HG03139 (cell line): ENCODE measurements at regions not wholly inside any gene's neighbourhood (a gene's known extent, or its start where the extent isn't known, plus 50 kb on each side); places are given as distances from the start of the nearest gene placed in this dataset.

Experiments used
- ATAC-seq: cut with Tn5 transposase; IDR thresholded peaks from one replicate; pipeline ENCODE4 v1.9.1; 2021; ENCODE audit not compliant: unreplicated experiment

DNA sequence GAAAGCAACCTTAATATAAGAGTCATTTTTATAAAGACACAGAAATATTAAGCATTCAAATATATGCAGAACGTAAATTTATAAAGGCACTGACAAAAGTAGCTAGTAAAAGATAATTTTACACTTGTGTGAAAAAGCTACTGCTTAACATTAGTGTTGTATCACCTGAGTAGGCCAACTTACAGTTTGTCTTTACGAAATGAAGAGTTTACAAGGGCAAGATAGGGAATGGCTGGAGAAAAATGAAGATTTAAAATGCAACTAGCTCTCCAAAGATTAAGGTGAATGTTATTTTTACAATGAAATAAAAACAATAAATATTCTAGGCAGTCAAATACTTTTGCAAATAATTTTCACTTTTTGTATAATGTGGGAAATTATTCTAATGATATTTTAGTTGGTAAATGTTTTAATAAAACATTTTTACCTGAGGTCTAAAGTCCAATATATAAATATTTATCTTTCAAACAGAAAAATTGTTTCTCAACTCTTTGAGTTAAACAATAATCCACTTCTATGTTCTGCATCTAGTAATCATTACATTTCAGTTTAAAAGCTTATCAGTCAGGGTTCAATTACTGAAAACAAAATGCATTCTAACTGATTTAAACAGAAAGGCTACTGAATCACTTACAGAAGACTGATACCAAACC, 382.6 kb downstream of the IPMK start:
- no peak for ATAC-seq

DNA sequence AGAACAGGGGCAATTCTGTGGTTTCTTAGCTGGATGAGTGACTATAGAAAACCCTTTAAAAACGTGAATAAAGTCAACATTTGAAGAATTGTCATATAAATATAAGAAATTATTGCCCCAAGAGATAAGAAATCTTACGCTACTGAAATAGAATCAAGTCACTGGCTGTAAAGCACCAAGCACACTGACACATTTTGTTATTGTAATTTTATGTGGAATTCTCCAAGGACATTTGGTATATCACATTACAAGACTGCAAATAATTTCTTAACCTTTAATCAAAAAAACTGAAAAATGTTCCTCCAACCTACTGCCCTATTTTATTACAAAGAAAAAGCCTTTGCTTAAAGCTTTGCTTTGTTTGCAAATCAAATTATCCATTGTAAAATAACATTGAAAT, 383.3 kb downstream of the IPMK start:
- no peak for ATAC-seq

DNA sequence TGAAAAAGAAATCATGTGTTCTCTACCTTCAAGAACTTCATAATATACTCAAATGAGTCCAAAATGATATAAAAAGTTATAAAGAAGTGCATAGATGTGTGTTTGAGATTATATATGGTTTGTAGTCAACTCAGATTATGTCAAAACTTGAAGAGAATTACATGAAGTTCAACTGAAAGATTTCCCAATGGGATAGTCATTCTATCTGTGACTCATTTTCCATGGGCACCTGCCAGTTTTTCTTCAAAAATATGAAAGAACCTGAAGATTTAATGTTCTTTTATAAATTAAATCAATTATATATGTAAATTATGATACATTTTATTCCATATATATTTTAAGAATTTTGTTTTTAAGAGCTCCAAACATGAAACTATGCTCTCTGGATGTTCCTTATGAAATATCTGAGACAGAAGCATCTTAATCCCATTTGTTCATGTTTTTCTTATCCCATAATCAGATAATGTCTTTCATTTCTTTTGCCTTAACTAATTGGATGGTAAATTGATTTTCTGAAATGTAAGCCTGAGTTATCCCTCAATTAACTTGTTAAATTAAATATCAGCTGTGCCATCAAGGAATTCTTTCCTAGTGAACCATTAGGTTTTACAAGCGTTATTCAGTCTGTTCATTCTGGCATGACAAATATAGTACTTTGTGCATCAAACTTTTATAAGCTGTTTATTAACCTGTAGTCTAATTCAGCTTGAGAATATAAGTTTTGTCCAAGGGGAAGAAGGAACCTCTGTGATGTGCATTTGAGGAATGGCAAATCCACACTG, 387.1 kb downstream of the IPMK start:
- no peak for ATAC-seq

DNA sequence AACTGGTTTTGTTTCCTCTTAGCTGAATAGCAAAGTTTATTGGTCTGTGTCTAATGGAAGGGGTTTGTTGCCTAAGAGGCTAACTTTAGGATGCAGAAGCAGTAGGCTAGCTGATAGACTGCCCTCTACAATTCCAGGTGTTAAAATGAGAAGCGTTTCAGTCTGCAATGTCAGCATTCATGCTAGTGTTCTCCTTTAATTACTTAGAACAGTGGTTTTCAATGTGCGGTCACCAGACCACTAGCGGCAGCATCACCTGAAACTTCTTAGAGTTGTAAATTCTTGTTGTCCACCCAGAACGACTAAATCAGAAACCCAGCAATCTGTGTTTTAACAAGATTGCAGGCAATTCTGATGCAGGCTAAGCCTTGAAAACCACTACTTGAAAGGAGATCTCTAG, 392.9 kb downstream of the IPMK start:
- ATAC-seq: no peak

DNA sequence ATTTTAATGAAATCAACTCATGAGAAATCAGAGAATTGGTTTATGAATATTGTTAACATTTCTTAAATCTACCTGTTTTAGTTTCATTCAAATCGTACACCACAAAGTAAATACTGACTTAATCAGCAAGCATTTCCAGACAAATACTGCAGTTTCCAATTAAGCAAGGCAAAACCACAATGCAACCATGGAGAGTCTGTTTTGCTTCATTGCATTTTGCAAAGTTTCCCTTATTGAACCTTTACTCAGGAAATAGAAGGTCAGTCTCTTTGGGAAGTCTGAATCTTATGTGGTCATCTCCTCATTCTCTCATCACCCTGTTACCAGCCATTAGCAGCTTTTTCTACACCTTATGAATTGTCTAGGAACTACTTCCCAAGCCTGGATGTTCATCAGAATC, 400.5 kb downstream of the IPMK start:
- no peak for ATAC-seq

DNA sequence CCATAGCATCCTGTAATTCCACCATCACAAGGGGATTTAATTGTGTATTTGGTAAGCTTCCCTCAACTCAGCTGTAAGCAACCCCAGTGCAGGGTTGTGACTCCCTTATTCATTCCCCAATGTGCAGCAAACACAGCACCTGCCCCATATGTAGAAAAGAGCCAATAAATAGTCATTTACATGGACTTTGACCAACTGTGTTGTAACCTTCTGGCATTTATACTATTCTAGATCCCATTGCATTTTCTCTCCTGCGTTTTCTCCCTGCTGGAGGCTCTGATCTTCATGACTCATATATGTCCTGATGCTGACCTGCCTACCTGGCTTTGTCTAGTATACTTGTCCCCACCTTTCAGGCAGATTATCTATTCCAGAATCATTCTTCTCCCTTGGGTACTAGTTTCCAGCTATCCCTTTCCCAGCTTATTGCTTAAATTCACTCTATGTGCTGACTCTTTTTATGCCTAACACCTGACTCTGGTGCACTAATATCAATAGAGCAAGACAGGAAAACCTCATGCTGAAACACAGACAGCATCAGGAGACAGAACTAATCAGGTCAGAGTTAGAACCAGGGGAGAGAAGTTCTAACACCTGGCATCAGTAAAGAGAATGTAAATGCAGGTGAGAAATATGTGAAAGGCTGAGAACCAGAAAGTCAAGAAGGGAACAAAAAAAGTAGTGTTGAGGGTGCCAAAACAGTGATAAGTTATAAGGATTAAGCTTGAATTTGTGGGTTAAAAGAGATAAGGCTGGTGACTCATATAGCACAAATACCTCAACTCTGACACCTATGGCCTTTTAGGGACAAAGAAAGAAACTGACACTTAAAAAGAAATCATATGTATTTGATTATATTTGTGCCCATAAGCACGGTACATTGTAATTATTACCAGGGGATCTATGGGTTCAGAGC, 402.7 kb downstream of the IPMK start:
- no peak for ATAC-seq

DNA sequence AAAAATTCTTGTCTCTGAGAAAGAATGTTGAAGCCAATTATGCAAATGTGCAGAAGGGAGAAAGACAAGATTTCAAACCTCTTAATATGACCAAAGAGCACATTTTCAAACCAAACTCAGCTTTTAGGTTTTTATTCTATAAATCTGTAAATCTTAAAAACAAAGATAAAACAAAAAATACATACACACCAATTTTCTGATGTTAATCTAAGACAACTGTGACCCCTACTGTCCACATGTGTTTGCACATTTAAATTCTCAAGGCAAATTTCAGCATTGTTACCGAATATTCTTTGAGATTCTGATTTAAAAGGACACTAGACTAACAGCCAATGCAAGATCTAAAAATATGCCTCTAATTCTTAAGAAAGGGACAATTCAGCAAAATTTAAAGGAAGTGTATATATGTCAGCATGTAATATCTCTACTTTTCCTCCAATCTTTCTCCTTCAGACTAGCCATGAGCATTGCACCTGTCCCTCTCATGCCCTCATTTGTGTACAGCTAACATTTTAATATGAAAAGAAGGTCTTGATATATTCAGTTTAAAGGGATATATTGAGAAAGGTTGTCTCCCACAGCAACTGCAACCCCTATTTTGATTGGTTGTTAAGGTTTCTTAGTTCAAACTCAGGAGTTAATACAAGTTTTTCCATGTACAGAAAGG, 417.9 kb downstream of the IPMK start:
- ATAC-seq: no peak

DNA sequence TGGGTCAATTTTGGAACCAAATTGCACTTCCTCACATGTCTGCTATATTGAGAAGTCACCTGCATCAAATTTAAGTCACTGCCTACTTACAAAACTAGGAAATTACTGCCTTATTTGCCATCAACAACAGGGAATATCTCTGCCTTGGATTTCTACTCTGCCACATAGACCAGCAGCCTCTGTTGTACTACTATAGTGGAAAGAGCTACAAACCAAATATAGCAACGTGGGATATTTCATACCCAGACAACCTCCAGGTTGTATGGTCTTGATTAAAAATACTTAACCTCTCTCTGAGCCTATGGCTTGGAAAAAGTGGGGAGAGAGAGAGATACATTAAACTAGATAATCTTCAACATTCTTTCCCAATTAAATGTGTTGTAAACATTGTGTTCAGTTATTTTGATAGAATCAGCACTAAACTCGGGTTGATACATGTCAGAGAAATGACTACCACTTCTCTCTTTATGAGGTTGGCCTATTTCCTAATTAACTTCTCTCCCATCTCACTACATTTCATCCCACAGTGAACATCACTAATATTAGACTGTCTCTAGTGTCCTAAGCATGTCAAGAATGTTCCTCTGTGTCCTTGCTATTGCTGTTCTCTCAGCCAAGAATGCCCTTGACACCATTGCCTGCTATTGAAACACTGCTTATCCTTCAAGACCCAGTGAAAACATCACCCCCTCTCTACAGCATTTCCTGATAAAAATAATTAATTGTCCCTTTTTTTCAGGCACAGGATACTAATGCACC, 421.2 kb downstream of the IPMK start:
- ATAC-seq: no peak

DNA sequence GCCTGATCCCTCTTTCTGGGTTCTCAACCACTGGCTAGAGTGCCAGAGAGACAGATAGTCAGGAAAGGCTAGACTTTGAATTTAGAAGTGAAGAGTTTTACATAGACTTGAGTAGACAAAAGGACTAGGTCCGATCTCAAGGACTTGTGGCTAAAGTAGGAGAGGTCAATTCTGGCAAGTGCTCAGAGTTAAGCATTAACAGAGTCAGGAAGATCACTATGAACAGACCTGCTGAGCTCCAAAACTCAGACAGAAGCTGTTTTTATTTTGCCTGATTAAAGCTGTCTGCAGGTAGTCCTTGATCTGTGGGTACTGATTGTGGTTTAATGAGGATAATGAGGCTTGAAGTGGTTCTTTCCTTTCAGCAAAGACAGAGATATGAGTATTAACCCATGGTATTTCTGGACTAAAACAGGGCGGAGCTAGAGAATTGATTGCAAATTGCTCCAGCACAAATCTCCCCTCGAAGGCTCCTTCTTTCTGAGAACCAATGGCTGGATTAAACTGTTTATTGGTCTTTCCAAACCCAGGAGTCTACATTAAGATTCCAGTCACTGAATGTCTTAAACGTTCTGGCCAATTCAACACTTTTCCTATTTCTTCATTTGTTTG, 423.2 kb downstream of the IPMK start:
- ATAC-seq: no peak

DNA sequence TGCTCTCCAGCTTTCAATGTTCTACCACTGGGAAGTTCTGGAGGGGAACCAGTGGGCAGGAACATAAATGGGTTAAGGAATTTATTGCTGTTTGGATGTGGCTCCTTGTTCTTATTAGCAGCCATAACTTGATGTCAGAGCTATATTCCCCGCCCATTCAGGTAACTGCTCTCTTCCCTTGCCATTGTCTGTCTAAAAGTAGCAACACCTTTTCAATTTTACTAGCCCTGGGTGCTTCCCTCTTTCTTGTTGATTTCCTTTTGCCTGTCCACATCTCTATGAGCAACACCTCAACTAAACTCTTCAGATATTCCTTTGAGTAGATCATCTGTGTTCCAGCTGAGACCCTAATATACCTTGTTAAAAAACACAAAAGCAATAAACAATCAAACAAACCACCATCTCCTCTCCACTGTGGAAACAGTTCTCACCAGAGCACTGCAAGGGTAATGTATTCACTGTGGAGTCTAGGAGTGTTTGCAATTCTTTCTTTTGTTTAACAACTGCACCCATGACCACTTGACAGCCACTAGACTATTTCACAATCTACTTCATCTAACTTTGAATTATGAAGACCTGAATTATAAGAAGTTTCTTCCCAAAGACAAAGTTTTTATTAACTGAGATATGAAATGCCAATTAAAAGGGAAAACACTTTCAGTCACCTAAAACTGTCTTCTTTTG, 436.7 kb downstream of the IPMK start:
- no peak for ATAC-seq

DNA sequence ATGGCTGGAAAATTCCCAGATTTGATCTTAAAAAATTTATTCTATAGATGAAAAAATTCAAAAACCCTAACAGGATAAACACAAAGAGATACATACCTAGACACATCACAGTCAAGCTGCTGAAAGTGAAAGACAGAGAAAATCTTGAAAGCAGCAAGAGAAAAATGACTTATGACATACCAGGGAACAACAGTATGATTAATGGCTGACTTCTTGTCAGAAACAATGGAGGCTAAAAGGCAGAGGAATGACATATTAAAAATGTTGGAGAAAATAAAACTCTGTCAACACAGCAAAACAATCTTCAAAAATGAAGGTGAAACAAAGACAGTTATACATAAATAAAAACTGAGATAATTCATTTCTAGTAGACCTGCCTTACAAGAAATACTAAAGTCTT, 442.7 kb downstream of the IPMK start:
- ATAC-seq: no peak

DNA sequence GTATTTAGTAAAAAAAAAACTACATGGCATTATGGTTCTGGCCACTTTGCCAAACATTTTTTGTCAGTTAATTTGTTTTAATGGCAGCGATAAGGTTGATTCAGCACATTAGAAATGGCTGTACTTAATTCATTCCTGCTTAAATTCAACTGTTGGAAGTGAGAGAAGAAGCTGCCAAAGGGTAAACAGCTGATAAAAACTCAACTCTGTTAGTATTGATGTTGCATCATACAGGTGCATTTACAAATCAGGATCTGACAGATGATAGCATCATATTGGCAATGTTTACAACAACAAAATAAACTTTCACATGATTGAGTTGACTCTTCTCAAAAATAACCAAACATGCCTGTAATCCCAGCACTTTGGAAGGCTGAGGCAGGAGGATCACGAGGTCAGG, 444.3 kb downstream of the IPMK start:
- ATAC-seq: no peak

DNA sequence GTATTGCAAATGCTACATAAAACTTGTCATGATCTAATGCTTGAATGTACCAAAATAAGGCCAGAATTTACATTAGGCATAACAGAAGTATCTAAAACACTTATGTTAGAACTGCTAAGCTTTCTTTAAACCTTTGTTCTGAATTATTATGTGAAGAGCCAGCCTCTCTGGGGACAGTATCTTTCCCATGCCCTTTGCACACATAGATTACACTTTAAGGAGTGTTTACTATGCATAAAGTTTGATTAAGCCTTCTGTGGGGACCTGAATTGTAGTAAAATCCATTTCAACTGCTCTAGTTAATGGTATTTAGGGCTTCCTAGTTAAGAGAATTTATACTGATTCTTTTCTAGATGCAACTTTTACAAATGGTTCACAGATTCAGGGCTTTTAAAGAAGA, 444.7 kb downstream of the IPMK start:
- no peak for ATAC-seq

DNA sequence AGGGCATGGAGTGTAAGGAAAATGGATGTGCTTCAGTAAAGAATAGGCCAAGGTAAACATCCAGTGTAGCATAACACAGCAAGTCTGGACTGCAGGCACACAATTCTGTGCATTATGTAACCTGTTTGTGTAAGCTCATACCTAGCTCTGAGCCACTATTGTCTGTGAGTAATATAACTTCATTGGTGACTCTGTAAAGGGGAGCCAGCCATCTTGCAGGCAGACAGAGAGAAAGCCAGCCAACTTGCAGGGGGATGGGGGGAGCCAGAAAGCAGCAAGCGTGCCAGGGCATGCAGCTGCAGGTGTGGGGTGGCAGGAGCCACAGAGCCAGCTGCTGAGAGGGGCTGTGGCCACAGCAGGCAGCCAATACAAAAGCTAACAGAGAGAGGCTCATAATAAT, 449.2 kb downstream of the IPMK start:
- ATAC-seq: no peak

DNA sequence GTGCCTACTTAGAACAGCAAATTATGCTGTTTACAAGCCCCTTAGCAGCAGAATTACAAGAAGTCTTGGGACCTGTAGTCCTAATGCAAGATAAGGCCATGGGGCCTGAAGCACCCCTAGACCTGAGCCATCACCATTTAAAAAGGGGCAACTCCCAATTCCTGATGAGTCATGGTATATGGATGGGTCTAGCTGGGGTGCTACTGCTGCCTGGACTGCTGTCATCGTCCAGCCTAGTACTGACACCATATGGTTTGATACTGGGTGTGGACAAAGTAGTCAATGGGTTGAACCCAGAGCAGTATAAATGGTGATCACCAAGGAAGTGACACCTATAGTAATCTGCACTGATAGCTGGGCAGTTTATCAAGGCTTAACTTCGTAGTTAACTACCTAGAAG, 450.0 kb downstream of the IPMK start:
- ATAC-seq: no peak

DNA sequence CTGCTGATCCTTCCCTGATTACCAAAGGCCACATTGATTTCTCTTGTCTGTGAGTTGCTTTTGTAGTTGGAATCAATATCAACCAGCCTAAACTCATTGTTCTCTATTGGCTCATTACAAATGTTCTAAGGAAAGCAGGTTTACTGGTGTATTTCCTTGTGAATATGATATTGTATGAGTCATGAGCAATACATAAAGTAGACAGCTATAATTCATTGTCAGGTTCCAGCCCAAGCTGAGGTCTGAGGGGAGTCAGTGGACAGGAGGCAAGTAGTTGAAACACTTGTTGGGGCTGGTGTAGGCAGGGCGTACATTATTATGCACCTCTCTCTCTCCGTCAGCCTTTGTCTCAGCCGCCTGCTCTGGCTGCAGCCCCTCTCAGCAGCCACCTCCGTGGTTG, 451.7 kb downstream of the IPMK start:
- ATAC-seq: no peak

DNA sequence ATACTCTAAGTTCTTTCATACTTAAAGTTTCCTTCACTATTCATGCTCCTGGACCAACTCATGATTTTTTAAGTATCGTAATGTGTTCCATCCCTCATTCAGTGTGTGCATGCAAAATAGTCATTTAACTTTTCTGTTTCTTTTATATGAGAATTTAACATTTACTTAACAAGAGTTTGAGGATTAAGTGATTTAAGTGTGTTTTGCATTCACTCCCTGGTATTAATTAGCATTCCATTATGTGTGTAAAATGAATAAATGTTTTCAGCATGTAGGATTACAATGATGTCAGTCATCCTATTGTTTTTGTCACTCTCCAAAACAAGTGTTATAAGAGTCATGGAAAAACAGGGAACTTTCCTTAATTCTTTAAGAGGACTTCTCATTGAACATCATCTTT, 457.7 kb downstream of the IPMK start:
- no peak for ATAC-seq

DNA sequence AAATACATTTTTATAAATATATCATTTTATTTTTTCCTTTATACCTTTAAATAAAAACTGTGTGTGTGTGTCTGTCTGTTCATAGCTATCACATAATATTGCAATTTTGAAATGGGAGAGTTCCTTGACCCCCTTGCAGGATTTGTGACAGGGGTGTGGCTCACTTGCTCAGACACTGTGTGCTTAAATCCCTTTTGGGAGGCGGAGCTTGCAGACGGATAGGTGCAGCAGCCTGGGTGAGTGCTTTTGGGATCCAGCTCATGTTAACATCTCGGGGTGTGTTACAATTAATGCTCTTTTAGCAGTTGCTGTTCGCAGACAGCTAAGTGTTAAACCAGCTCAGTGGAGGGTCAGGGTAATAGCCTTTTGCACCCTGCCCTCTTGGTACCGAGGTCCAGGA, 459.8 kb downstream of the IPMK start:
- ATAC-seq: no peak

DNA sequence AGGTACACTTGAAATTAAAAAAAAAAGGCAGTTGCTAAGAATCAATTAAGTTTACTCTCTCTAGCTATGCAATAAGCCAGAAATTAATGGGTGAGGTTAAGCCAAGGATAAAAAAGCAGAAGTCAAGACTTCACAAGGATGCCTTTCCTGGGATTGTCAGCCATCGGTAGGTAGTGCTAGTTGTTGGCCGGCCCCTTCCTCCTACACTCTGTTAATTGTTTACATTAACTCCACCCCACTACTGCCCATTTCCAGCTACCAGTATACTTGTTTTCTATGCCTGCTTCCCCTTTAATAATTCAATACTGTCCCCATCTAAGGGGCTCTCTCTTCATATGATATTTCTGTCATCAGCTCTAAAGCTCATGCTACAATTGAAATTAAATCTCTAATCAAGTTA, 461.0 kb downstream of the IPMK start:
- ATAC-seq: no peak

DNA sequence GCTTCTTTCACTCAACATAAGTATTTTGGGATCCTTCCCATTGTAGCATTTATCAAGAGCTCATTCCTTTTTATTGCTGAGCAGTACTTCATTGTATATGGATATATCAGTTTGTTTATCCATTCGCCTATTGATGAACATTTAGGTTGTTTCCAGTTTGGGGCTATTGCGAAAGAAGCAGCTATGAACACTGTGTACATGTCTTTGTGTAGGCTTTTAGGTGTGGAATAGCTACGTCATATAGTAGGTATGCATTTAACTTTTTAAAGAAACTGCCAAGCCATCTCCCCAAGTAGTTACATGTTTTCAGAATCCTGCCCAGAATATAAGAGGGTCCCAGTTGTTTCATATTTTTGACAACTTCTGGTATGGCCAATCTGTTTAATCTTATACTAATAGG, 468.1 kb downstream of the IPMK start:
- no peak for ATAC-seq
